ENCODE measurements at regions not wholly inside any gene's neighbourhood (a gene's known extent, or its start where the extent isn't known, plus 50 kb on each side); places are given as distances from the start of the nearest gene placed in this dataset.
"Not testable (repeated sequence)": the region's sequence is repeated elsewhere in the genome, so short reads cannot be mapped to it uniquely, and the experiment has no call there.

- TF ChIP-seq ZNF274 (IDR thresholded peaks at IDR 0.05; ENCODE audit: low read depth, low read length): no peak
- no peak overlapping the region for H3K4me3 ChIP-seq (ENCODE audit: low read length)
Observed at GRCh38 chr3:25952133-25952532, 162.2 kb downstream of the OXSM start.

DNA sequence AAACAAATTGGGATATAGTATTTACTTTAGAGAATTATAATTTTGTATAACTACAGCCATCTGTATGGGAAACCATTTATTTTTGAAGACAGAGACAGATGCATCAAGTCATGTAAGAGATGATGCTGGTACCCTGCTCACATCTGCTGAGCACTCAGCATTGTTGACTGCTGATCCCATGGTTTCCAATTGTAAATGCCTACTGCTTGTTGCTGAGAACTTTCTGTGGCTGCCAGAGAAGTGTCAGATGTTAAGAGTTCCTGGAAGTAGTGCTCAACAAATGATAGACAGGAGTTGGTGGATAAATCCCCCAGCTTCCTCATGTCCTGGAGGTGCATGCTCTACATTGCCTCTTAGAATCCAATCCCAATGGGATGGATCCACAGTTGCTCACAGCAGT, 167.1 kb downstream of the OXSM start:
- H3K4me3 ChIP-seq (ENCODE audit: low read length): no peak overlapping the region
- TF ChIP-seq ZNF274 (IDR thresholded peaks at IDR 0.05; ENCODE audit: low read depth, low read length): no peak

DNA sequence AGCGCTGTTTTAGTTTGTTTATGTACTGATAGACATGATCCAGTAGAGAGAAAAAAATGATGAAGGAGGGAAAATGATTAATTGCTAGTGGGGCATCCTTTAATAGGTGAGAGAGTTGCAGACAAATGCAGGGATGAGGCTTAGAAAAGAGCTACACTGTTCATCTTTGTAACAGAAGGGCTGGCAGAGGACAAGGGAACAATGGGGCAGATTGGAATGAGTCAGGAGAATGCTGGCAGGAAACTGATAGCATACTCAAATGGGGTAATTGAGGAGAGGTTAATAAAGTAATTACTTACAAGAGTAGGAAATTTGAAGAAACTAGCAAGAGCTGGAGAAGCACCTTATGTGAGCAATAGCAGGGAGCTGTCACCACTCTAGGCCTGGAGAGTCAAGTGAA, 170.9 kb downstream of the OXSM start:
- H3K4me3 ChIP-seq (ENCODE audit: low read length): no peak overlapping the region
- TF ChIP-seq ZNF274 (IDR thresholded peaks at IDR 0.05; ENCODE audit: low read depth, low read length): no peak

DNA sequence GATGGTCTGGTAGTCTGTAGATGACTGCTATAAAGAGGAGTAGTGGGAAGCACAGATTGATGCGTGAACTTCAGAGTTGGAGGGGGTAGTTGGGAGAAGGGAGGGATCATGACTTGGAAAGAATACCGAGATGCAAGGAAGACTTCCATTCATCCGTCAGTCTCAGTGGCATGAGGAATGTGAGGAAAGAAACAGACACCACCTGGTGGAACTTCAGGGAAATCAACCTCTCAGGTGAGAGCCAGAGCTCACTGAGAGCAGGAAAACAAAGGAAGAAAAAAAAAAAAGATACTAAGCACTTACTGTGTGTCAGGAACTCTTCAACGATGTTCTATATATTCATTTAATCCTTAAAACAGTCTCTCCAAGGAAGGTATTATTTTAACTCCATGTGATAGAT, 172.4 kb downstream of the OXSM start:
- TF ChIP-seq ZNF274 (IDR thresholded peaks at IDR 0.05; ENCODE audit: low read depth, low read length): no peak
- H3K4me3 ChIP-seq (ENCODE audit: low read length): no peak overlapping the region

GRCh38 chr3:25964141-25964540, 174.3 kb downstream of the OXSM start:
- no peak overlapping the region for H3K4me3 ChIP-seq (ENCODE audit: low read length)
- TF ChIP-seq ZNF274 (IDR thresholded peaks at IDR 0.05; ENCODE audit: low read depth, low read length): no peak

GRCh38 chr3:25967385-25967784, 177.5 kb downstream of the OXSM start:
- no peak for TF ChIP-seq ZNF274 (IDR thresholded peaks at IDR 0.05; ENCODE audit: low read depth, low read length)
- H3K4me3 ChIP-seq (ENCODE audit: low read length): no peak overlapping the region

DNA sequence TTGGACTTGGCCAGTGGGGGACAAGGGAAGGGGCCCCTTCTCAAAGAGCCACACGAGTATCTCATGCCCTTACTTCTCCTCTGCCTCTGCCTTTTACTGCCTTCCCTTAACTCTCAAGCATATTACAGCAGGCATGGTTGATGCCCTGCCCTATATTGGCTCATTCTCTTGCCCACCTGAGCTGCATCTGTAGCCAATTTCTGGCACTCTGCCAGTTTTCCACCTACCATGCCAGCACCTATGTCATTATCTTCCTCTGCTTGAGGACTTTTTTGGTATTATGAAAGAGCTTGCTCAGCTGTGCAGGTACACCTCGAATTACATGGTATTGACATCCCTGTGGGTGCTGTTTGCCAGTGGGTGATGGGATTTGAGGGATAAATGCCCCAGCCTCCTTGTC, 181.8 kb downstream of the OXSM start:
- no peak for TF ChIP-seq ZNF274 (IDR thresholded peaks at IDR 0.05; ENCODE audit: low read depth, low read length)
- H3K4me3 ChIP-seq (ENCODE audit: low read length): no peak overlapping the region

- no peak for TF ChIP-seq ZNF274 (IDR thresholded peaks at IDR 0.05; ENCODE audit: low read depth, low read length)
- H3K4me3 ChIP-seq (ENCODE audit: low read length): no peak overlapping the region
Observed at GRCh38 chr3:25973122-25973521, 183.2 kb downstream of the OXSM start.

GRCh38 chr3:25982756-25983155, 192.9 kb downstream of the OXSM start:
- TF ChIP-seq ZNF274 (IDR thresholded peaks at IDR 0.05; ENCODE audit: low read depth, low read length): no peak
- H3K4me3 ChIP-seq (ENCODE audit: low read length): no peak overlapping the region

- TF ChIP-seq ZNF274 (IDR thresholded peaks at IDR 0.05; ENCODE audit: low read depth, low read length): no peak
- no peak overlapping the region for H3K4me3 ChIP-seq (ENCODE audit: low read length)
Observed at GRCh38 chr3:25985621-25986020, 195.7 kb downstream of the OXSM start.

DNA sequence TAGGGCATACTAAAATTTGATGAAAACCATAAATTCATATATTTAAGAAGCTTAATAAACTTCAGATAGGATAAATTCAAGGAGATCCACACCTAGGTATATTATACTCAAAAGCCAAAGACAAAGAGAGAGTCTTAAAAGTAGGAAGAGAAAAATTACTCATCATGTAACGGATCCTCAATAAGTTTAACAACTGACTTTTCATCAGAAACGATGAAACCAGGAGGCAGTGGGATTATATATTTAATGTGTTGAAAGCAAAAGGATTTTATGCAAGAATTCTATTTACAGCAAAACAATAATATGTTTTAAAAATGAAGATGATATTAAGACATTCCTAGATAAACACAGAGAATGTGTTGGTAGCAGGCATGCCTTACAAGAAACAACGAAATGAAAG, 202.7 kb downstream of the OXSM start:
- no peak for TF ChIP-seq ZNF274 (IDR thresholded peaks at IDR 0.05; ENCODE audit: low read depth, low read length)

GRCh38 chr3:26004172-26004571, 214.3 kb downstream of the OXSM start:
- no peak for TF ChIP-seq ZNF274 (IDR thresholded peaks at IDR 0.05; ENCODE audit: low read depth, low read length)
- H3K4me3 ChIP-seq (ENCODE audit: low read length): no peak overlapping the region

More for the DNA sequence above, 202.7 kb downstream of the OXSM start:
- H3K4me3 ChIP-seq (ENCODE audit: low read length): no peak overlapping the region

DNA sequence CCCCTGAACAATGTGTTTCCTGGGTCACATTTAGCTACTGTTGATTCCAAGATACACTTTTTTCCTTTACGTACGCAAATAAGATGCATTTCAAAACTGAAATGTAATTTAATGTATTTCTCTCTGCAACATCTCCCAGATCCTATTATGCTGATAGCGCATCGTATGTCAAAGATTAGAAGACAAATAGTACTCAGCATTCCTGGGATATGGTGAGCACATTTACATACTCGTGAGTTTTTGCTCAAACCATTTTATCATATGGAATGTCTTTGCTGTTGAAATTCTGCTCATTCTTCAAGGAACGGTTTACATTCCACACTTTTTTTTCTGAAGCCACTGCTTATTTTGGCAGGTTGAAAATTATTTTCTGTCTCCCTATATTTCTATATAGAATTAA, 221.4 kb downstream of the OXSM start:
- H3K4me3 ChIP-seq (ENCODE audit: low read length): no peak overlapping the region
- no peak for TF ChIP-seq ZNF274 (IDR thresholded peaks at IDR 0.05; ENCODE audit: low read depth, low read length)

DNA sequence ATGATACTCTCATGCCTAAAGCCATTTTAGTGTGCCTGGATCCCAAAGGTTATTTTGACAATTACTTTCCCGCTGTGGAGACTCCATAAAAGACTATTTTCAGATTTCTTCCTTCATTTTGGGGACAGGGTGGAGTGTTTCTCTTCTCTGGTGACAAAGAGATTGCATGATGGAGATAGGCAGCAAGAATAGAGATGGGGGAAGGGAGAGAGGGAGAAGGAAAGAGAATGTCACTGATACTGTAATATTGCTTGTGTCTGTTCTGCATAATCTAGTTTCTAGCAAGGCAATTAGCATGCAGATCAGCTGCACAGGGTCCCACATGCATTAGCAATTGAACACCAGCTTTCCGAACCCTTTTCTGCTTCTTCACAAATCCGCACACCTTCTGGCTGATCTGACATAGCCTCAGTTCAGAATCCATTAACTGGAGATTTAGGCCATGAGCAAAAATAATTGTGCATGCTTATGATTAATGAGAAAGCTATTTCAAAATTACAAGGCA, 222.4 kb downstream of the OXSM start:
- H3K4me3 ChIP-seq (ENCODE audit: low read length): no peak overlapping the region
- no peak for TF ChIP-seq ZNF274 (IDR thresholded peaks at IDR 0.05; ENCODE audit: low read depth, low read length)

DNA sequence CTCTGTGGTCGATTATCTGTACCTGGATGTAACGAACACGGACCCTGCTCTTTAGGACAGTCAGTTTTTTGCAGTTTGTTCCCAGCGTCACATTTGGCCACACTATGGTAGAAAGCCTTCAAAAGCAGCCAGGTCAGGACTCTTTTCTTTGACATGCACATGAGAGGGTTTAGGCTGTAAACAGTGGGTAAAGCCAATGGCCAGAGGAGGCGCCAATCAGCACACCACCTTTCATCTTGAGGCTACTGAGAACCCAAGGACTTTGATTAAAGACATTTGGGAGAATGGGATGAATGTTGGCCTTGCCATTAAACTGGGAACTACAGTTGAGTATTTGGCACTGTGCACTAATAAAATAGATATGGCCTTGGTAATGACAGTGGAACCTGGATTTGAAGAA, 225.9 kb downstream of the OXSM start:
- no peak for TF ChIP-seq ZNF274 (IDR thresholded peaks at IDR 0.05; ENCODE audit: low read depth, low read length)
- no peak overlapping the region for H3K4me3 ChIP-seq (ENCODE audit: low read length)

GRCh38 chr3:26018889-26019288, 229.0 kb downstream of the OXSM start:
- H3K4me3 ChIP-seq (ENCODE audit: low read length): no peak overlapping the region
- TF ChIP-seq ZNF274 (IDR thresholded peaks at IDR 0.05; ENCODE audit: low read depth, low read length): no peak

DNA sequence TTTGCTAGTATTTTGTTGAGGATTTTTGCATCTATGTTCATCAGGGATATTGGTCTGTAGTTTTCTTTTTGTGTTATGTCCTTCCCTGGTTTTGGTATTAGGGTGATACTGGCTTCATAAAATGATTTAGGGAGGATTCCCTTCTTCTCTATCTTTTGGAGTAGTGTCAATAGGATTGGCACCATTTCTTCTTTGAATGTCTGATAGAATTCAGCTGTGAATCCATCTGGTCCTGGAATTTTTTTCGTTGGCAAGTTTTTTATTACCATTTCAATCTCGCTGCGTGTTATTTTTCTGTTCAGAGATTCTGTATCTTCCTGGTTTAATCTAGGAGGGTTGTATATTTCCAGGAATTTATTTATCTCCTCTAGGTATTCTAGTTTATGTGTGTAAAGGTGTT, 234.3 kb downstream of the OXSM start:
- not testable (repeated sequence) for H3K4me3 ChIP-seq (ENCODE audit: low read length)

Measured in GM08714 (cell line).